HG02642 (cell line): ENCODE measurements at regions not wholly inside any gene's neighbourhood (a gene's known extent, or its start where the extent isn't known, plus 50 kb on each side); places are given as distances from the start of the nearest gene placed in this dataset.

Experiments
- ATAC-seq: cut with Tn5 transposase; IDR thresholded peaks from one replicate; pipeline ENCODE4 v1.9.1; 2021; ENCODE audit warnings: mild to moderate bottlenecking; ENCODE audit not compliant: unreplicated experiment, poor library complexity

- ATAC-seq: no peak
Observed at GRCh38 chr20:56865055-56865454, 235.9 kb downstream of the TFAP2C start.

GRCh38 chr20:56867128-56867527, 238.0 kb downstream of the TFAP2C start:
- ATAC-seq: no peak

GRCh38 chr20:56868746-56869145, 239.6 kb downstream of the TFAP2C start:
- ATAC-seq: no peak

GRCh38 chr20:56870271-56870670, 241.2 kb downstream of the TFAP2C start:
- no peak for ATAC-seq

GRCh38 chr20:56871691-56872090, 242.6 kb downstream of the TFAP2C start:
- no peak for ATAC-seq

GRCh38 chr20:56872620-56873458, 243.7 kb downstream of the TFAP2C start:
- no peak for ATAC-seq

GRCh38 chr20:56873836-56874235, 244.7 kb downstream of the TFAP2C start:
- no peak for ATAC-seq

GRCh38 chr20:56875052-56875659, 246.1 kb downstream of the TFAP2C start:
- ATAC-seq: no peak

GRCh38 chr20:56875803-56876202, 246.7 kb downstream of the TFAP2C start:
- ATAC-seq: no peak

GRCh38 chr20:56885521-56885920, 256.4 kb downstream of the TFAP2C start:
- ATAC-seq: no peak

- no peak for ATAC-seq
Observed at GRCh38 chr20:56890011-56890410, 260.9 kb downstream of the TFAP2C start.

- ATAC-seq: no peak
Observed at GRCh38 chr20:56893226-56893917, 264.3 kb downstream of the TFAP2C start.

GRCh38 chr20:56896447-56896846, 267.3 kb downstream of the TFAP2C start:
- ATAC-seq: no peak

GRCh38 chr20:56897318-56897957, 268.3 kb downstream of the TFAP2C start:
- no peak for ATAC-seq

- ATAC-seq: no peak
Observed at GRCh38 chr20:56897958-56898349, 268.8 kb downstream of the TFAP2C start.

- no peak for ATAC-seq
Observed at GRCh38 chr20:56899506-56899905, 270.4 kb downstream of the TFAP2C start.

GRCh38 chr20:56900252-56900651, 271.1 kb downstream of the TFAP2C start:
- ATAC-seq: no peak

GRCh38 chr20:56903421-56903820, 274.3 kb downstream of the TFAP2C start:
- ATAC-seq: no peak

GRCh38 chr20:56903858-56904257, 274.8 kb downstream of the TFAP2C start:
- no peak for ATAC-seq

- no peak for ATAC-seq
Observed at GRCh38 chr20:56909918-56910714, 281.0 kb downstream of the TFAP2C start.
